HG03432 (cell line): ENCODE measurements at regions not wholly inside any gene's neighbourhood (a gene's known extent, or its start where the extent isn't known, plus 50 kb on each side); places are given as distances from the start of the nearest gene placed in this dataset.
"Not testable (repeated sequence)": the region's sequence is repeated elsewhere in the genome, so short reads cannot be mapped to it uniquely, and the experiment has no call there.

Experiments
- ATAC-seq: cut with Tn5 transposase; IDR thresholded peaks from one replicate; pipeline ENCODE4 v1.9.1; 2021; ENCODE audit warnings: mild to moderate bottlenecking, moderate library complexity; ENCODE audit not compliant: unreplicated experiment

DNA sequence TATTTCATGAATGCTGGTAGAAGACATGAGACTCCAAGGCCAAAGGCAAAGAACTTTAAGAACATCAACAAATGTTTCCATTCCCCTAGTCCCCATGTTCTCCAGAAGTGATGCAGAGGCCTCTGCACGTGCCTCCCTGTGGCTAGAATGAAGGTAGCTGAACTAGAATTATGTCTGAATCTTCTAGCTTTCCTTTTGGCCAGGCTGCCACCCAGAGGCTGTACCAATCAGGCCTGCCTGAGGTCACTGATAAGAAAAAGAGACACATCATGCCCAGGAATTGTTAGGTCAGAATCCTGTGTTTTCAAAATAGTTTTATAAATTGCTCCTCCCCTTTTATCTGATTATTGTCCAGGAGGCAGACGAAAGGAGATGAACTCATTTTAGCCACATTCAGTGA, 188.0 kb upstream of the SLC16A7 start:
- ATAC-seq: no peak

DNA sequence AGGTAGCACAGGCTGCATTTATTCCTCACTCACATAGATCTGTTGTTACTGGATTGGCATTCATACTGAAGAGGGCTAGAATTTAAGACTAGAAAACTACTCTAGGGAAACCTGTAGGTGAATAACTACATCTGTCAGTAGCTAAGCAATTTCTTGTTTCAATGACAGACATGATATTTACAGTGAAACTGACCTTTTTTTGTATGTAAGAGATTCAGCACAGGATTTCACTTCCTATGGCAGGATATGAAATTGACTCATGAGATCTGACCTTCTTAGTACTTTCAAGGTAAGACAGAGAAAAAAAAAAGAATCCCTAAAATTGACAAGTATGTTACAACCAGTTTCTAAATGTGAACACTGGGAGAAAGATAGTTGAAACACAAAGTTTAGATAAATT, 189.8 kb upstream of the SLC16A7 start:
- peak; percentile 34 for ATAC-seq

DNA sequence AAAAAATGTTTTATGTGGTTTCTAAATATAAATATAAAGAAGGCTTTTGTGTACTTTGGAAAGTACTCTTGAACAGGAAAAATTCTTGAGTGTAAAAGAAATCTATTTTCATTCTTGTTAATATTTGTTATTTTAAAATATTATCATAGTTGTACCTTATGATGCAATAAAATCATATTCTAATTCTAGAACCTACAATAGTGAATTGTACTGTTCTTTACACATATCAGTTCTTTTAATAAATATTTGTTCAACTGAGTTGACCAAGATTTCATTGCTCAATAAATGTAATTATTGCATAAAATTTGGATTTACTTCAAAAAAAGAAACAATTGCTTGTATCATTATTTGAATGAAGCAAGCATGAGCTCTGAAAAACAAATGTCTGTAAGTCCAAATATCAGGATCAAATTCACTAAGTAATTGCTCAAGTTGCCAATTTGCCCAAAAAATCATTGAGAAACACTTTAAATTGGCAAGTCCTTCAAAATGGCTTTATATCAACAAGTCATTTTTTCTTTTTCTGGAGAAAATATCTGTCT, 191.6 kb upstream of the SLC16A7 start:
- ATAC-seq: no peak

DNA sequence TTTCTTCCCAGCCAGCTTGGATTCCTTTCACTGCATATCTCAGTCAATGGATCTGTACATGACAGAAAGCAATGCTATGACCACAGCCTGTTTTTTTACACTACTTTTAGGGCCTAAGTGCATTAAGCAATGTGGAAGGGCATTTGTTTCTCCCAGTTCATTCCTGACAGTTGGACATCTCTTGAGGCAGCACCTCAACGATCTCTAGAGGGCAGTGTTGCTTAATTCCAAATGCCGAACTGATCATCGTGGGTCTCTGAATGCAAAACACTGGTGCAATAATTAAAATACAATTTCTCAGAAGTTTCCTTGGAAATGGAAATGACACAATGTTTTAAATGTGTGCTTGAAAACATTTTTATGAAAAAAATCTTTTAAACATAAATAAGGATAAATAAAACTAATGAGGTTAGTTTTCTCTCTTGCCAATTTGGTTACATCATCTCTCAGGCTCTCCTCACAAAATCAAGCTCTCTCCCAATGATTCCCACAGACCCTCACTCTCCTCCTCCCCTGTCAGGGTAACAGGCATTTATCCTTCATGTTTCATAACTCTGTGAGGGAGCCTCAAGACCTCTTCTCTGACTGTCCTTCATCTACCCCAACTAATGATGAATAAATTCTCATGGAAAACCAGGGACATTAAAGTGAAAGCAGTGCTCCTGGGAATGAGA, 192.4 kb upstream of the SLC16A7 start:
- ATAC-seq: peak; percentile 79

DNA sequence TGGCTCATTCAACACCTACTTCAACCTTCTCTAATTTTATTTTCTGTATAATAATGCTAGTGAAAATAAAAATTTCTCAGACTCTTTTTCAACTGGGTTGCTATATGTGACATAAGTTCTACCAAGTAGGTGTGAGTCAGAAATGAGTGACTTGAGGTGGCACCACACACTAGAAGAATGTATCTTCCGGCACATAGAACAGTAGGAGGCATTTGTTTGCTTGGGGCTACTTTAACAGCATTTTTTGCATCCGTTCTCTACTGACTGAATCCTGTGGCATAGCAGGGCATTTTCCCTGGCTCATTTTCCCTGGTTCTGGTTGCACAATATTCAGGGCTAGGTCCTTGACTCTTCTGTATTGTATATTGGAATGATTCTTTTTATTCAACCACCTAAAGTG, 194.0 kb upstream of the SLC16A7 start:
- ATAC-seq: no peak

DNA sequence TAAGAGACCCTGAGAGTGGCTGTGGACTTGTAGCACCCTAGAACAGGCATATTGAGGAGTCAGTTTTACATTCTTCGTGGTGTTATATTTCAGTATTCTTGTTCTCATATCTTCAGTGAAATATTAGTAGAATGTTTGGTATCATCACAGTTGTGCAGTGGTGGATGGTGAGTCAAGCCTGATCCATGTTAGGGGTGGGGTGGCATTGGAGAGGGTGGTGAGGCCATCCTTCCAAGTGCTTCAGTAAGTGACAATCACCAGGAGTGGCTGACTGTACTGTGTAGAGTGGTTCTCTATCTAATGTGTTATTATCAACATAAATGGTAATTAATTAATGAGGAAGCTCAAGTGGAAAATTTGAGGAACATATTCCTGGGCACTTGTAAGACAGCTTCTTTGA, 197.7 kb upstream of the SLC16A7 start:
- ATAC-seq: no peak

DNA sequence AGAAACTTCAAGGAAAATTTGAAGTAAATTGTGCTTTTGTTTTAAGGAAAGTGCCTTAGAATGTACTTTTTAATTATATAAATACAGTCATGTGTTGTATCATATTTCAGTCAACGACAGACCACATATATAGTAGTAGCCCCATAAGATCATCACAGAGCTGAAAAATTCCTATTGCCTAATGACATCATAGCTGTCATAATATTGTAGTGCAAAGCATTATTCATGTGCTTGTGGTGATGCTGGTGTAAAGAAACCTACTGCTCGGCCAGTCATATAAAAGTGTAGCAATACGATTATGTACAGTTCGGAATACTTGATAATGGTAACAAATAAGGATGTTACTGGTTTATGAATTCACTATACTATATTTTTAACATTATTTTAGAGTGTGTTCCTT, 198.9 kb upstream of the SLC16A7 start:
- ATAC-seq: no peak

DNA sequence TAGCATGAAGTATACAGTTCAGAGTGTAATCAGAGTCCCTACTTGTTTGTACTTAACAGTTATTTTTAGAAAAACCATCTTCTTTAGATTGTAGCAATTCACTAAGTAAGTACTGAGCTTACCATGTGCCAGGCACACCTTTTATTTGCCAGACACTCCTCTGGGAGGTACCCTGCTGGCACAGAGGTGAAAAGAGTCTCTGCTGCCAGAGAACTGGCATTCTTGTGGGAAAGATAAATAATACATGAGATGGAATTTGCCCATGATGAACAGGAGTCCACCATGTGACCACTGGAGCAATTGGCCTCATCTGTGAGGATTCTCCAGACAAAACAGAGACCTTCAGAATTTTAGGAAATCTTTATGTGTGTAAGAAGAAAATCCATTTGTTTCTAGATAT, 199.3 kb upstream of the SLC16A7 start:
- no peak for ATAC-seq

DNA sequence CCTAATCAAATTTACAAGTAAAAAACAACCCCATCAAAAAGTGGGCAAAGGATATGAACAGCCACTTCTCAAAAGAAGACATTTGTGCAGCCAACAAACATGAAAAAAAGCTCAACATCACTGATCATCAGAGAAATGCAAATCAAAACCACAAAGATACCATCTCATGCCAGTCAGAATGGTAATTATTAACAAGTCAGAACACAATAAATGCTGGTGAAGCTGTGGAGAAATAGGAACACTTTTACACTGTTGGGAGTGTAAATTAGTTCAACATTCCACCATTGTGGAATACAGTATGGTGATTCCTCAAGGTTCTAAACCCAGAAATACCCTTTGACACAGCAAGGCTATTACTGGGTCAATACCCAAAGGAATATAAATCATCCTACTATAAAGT, 200.5 kb upstream of the SLC16A7 start:
- ATAC-seq: not testable (repeated sequence)

DNA sequence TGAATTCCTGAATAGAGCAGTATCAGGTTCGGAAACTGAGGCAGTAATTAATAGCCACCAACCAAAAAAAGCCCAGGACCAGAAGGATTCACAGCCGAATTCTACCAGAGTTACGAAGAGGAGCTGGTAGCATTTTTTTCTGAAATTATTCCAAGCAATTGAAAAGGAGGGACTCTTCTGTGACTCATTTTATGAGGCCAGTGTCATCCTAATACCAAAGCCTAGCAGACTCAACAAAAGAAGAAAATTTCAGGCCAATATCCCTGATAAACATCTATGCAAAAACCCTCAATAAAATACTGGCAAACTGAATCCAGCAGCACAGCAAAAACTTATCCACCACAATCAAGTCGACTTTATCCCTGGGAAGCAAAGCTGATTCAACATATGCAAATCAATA, 202.3 kb upstream of the SLC16A7 start:
- ATAC-seq: no peak

DNA sequence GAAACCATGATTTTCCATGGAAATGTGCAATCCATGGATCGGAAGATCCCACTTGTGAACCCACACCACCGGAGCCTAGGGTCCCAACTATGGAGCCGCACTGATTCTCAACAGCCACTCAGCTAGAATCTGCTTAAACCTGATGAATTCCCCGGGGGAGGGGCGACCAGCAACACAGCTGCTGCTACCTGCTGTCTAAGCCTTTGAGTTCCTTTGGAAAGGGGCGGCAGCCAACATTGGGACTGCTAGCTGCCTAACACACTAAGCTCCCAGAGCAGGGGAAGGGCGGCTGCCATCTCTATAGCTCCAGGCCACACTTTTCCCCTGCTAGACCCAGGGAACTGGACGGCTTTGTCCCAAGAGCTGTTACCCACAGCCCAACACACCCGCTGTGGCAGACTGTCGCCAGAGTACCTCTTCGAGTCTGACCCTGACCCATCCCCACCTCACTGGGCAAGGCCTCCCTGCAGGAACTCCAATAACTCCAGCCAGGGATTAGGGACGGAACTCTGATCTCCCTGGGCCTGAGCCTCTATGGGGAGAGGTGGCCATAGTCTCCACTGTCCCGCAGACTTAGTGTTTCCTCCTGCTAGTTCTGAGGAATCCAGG, 205.8 kb upstream of the SLC16A7 start:
- no peak for ATAC-seq

DNA sequence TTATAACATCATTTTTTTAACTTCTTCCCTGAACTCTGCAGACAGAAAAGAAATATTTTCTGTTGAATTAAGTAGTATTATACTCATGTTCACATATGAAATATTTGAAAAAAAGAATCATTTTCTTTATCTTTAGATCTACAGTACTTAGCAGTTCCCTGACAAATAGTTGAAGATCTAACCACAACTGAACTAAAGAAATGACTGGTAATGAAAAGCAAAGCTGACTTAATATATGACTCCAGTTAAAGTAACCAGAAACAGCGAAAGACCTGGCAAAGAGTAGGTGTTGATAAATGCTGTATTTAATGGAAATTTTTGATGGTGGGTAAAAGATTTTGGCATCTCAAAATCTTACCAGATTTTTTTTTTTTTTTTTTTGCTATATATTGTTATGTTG, 207.1 kb upstream of the SLC16A7 start:
- no peak for ATAC-seq

DNA sequence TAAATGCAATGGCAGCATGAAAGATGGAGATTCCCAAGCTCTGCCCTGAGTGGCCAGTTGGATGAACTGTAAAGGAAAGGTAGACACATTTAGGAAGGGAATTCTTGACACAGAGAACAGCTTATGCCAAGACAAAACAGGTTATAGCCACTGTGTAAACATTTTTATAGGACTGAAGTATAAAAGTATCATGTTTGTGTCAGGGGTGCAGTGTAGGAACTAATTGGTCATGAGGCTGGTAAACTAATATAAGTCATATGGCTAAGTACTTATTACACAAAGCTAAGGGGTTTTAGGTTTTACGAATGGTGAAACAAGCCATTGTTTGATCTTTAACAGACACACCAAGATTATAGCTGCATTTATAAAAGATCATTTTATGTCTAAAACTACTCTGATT, 207.7 kb upstream of the SLC16A7 start:
- no peak for ATAC-seq

DNA sequence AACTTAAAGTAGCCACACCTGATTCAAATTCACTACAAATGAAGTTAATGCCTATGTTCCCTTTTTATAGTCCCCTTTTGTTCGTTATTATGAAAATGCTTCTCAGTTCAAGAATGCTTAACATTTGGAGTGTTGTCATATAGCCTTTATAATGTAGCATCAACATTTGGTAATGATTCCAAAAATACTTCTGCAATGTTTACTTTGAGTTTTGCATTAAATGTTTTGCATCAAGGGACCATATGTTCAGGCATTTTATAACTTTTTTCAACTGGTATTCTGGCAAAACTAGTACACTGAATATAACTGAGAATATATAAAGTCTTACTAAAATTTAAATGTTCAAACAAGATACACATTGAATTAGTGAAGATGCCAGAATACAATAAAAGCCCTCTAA, 209.6 kb upstream of the SLC16A7 start:
- ATAC-seq: no peak

DNA sequence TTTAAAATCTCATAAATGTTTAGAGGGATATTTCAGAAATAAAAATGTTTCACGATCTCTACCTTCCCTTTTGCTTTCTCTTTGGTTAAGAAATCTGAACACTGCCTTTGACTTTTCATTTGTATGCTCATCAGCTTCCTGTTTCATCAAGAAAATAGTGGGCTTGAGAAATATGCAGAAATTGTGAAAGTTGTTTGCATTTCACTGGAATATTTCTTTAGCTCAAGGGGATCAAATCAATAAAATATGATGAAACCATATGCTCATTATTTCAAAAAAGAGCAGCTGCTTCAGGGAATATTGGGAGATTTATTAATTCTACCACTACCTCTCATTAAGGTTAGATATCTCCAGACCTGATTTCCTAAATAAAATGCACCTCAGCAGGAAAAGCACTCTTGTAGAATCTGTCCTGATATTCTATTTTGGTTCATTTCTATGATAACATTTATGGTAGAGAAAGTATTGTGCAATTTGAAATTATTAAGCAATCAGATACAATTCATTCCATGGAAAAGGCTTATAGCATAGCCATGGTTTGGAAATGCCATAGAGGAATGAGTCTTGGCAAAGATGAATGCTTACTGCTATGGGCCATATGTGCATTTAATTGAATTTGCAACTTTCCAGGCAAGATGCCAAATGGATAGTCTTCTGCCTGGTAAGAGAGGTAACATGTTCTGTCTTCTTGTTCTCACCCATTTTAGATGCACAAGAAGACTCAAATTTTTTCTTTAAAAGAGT, 212.6 kb upstream of the SLC16A7 start:
- ATAC-seq: no peak

DNA sequence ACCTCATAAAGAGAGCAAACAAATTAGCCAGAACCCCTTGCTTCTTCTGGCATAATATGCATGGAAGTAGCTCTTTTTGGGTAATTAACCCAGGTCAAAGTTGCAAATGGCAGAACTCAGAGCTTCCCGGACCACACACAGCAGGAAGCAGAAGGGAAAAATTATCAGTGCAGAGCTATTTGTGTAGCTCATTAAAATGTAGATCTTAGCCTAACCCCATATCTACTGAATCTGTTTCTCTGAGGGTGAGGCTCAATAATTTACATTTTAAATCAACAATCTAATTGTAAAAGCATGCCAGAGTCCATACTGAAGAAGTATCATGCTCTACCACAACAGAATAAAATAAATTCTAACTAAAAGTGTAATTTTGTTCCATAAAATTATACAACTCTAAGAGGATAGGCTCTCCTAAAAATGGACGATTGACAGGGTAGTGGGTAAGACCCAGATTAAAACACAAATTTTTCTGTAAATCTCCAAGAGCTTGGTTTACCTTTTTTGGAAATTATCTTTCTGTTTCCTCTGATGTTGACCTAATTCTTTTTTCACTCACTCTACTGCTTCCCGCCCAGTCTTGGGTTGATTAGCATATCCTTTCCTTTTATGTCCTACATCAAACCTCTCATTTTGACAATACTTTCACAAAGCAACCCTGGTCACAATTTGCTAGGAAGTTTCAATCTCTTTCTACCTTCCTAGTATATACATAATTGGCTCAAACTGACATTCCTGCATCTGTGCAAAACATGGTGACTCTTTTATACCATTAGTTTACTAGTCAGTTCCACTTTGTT, 213.3 kb upstream of the SLC16A7 start:
- no peak for ATAC-seq

DNA sequence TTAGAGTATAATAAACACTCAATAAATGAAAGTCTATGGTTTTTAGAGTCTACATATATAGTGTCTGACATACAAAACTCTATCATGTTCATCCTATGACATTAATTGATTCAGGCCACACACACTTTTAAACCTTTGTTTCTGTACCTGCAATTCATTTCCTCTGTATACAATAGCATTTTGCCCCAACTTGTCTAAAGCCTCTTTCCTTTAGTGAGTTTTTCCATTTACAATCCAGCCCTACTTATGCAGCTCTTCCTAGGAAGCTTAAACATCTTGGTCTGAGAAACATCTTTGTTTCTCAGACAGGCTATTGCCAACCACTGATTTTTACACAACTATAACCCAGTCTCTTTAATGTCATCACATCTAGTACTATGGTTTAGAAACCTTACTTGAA, 214.7 kb upstream of the SLC16A7 start:
- ATAC-seq: no peak

DNA sequence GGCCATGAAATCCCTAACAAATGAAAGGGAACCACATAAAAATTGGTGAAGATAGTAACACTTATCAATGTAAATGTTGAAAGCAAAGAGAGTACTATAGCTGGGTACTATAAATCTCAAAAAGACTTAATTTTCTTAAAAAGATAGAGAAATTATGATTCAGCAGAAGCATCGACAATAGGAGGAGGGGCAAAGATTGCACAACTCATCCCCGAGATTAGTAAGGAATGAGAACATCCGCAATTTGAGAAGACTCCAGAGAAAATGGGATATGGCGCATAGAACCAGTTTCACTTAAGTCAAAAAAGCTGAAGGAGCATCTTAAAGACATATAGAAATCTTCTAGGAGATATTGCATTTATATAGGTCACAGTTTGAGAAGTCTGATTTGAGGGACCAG, 220.2 kb upstream of the SLC16A7 start:
- ATAC-seq: no peak

DNA sequence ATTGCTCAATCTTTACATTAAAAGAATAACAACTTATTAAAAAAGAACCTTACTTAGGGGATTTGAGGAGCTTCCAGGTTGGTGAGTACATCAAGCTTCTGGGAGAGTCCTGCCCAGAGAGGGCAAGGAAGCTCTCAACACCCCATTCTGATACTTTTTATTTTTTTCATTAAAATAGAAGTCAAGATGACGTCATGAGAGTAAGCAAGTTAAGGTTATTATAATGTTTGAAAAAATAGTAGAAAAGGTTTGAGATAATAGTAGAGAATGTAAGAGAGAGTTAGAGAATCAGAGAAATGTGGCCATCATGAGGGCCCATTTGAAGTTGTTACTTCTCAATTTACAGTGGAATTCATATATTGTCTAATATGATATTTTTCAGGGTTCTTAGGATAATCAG, 221.0 kb upstream of the SLC16A7 start:
- no peak for ATAC-seq

DNA sequence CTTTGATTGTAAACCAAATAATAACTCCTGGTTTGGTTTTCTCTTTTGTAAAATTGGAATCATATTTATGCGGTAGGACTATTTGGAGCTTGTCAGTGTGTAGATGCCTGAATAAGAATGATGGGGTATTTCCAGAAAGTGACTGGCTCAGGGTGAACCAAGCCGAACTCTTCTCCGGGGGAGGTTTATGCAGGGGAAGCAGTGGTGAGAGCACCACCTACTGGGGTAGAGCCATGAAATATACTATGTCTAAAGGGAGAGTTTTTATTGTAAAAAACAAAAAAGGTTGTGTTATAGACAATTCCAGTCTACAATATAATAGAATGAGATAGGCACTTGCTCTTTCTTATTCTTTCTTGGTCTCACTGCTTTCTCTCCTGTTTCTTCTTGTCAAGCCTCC, 222.9 kb upstream of the SLC16A7 start:
- peak; percentile 78 for ATAC-seq

DNA sequence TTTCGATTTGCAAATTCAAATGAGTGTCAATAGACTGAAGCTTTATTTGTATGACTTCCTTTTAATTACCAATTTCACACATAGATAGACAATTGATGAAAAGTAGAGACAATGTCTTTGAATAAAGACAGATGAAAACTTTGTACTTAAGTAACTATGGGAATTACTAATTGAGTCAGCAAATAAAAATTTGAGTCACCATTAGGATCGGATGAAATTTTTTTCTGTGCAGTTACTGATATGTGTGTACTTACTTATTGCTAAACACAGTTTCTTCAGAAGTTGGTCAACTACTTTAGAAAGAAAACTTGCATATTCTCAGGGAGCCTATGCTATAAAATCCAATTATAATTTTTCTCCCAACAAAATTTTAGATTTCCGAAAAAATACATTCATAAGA, 224.9 kb upstream of the SLC16A7 start:
- ATAC-seq: no peak
